OCI-LY7 (cell line): ENCODE measurements at regions not wholly inside any gene's neighbourhood (a gene's known extent, or its start where the extent isn't known, plus 50 kb on each side); places are given as distances from the start of the nearest gene placed in this dataset.

Source experiments
- CTCF ChIP-seq: fragments of 200-600 bp; sonication (generic); conservative IDR thresholded peaks from 2 replicates; pipeline ENCODE4 v1.5.1; 2014; ENCODE audit warnings: mild to moderate bottlenecking, antibody characterized with exemption, low read length, moderate library complexity, mixed read lengths
- EZH2phosphoT487 ChIP-seq: fragments of 200-600 bp; sonication (generic); IDR thresholded peaks from 2 replicates; pipeline ENCODE4 v1.6.1; 2018; ENCODE audit warnings: low read depth, borderline replicate concordance, mild to moderate bottlenecking, mixed run types, antibody characterized with exemption, low read length, moderate library complexity, mixed read lengths

- TF ChIP-seq CTCF (no peak), EZH2phosphoT487 (no peak)
Measured at GRCh38 chr12:42992826-42993225, 403.3 kb upstream of the PRICKLE1 start.
